NCI-H1092 treated with DMSO at 0.1 percent for 48 hours (cell line): ENCODE measurements at regions not wholly inside any gene's neighbourhood (a gene's known extent, or its start where the extent isn't known, plus 50 kb on each side); places are given as distances from the start of the nearest gene placed in this dataset.
"Not testable (repeated sequence)": the region's sequence is repeated elsewhere in the genome, so short reads cannot be mapped to it uniquely, and the experiment has no call there.

Experiments
- DNase-seq: peaks from one replicate; lab custom pipeline; 2025; lab: John Stamatoyannopoulos, UW

DNA sequence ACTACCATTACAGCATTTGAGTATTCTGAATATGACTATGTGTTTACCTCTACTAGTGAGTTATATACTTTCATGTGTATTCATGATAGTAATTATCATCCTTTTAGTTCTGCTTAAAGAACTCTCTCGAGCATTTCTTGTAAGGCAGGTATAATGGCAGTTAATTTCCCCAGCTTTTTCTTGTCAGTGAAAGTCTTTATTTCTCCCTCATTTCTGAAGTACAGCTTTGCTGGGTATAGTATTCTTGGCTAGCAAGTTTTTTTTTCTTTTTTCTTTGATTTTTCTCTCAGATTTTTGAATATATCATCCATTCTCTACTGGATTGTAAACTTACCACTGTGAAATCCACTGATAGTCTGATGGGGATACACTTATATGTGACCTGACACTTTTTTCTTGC is 165.9 kb upstream of the ARHGAP5 start:
- no peak for DNase-seq

DNA sequence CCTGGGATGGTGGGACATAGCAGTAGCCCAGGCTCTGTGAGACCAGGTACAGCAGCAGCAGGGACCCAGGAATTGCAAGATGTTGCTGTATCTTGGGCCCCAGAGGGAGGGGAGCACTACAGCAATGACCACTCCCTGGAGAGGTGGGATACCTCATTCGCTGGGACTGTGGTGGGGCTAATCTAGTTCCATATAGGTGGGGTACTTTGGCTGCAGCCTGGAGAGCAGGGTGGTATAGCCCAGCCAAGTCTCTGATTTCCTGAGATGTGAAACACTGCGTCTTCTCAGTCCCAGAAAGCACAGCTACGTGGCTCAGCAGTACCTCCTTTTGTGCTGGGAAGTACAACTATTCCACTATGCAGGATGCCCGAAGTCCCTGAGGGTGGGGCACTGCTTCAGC is 163.7 kb upstream of the ARHGAP5 start:
- no peak for DNase-seq

DNA sequence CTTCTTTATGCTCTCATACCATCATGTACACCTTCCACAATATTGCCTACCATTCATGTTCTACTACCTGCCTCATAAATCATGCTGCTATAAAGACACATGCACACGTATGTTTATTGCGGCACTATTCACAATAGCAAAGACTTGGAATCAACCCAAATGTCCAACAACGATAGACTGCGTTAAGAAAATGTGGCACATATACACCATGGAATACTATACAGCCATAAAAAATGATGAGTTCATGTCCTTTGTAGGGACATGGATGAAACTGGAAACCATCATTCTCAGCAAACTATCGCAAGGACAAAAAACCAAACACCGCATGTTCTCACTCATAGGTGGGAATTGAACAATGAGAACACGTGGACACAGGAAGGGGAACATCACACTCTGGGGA is 158.8 kb upstream of the ARHGAP5 start:
- DNase-seq, result not testable (repeated sequence)

DNA sequence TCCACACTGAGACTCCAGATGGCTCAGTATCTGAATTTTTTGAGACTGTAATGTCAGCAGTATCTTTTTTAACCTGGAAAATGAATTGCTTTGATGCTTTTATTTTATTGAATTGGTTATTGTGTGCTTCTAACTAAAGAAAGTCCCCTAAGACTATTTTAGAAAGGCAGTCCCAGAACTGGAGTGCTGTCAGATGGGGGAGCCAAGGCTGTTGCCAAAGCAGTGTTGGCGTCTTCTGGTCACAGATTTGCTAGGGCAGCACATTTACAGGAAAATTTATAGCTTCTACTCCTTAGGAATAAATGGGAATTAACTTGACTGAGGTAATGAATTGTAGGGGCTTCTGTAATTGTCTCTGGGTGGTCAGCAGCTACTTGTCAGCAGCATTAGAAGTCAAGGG is 157.1 kb upstream of the ARHGAP5 start:
- no peak for DNase-seq

DNA sequence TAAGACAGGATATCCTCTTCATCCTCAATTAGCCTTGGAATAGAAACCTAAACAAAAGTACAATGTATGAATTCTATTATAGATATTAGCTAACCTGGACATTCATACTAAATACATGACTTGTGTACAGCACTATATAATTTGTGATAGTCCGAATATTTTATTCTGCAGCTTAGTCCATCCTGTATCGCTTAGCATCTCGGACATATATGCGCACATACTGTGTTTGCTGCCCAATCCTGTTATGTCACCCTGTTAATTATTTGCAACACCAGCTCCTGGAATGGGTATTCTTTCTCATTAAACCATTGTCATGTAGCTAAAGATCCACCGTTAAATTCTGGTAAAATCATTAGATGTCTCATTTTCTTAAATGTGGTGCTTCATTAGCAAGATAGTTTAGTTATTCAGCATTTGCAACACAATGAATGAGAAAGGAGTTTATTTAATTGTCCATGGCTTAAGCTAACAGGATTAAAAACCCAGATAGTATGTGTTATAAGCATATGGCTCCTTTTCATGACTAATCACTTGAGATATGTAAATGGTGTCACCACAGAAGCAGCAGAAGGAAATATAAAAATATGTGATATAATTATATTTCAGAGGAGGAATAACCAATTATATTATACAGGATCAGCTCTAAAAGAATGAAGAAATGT is 156.0 kb upstream of the ARHGAP5 start:
- DNase-seq, result no peak

DNA sequence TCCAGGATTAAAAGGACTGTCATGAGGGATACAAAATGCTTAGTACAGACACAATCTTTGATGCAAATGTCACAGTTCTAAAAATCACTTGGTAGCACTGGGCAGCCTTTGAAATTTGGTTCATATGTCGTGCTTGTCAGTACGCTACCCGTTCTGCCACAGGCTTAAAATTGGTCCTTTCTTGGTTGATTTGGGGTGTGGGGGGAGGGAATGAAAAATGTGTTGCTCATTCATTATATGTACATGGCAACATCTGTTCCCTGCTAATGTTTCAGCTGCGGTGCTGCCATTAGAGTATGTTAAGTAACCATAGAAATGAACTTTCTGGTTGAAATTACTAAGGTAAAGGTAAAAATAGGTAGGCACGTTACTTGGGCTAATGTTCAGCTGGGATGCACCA is 155.4 kb upstream of the ARHGAP5 start:
- DNase-seq, result no peak

DNA sequence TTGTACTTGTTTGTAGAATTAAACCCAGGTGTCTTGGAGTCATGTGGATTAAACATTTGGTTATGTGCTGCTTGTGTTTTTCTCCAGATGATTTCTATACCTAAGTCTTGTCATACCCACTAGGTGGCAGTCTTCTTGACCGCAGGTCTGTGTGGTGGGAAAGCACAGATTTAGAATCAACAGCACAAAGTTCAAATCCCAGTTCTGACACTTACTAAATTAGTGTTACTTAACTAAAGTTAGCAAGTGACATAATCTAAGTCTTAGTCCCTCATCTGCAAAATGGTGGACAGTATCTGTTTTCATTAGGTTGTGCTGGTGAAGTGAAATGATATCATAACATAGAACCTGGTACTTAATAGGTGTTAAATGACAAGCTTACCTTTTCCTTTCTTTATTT is 151.0 kb upstream of the ARHGAP5 start:
- peak; percentile 59 for DNase-seq

DNA sequence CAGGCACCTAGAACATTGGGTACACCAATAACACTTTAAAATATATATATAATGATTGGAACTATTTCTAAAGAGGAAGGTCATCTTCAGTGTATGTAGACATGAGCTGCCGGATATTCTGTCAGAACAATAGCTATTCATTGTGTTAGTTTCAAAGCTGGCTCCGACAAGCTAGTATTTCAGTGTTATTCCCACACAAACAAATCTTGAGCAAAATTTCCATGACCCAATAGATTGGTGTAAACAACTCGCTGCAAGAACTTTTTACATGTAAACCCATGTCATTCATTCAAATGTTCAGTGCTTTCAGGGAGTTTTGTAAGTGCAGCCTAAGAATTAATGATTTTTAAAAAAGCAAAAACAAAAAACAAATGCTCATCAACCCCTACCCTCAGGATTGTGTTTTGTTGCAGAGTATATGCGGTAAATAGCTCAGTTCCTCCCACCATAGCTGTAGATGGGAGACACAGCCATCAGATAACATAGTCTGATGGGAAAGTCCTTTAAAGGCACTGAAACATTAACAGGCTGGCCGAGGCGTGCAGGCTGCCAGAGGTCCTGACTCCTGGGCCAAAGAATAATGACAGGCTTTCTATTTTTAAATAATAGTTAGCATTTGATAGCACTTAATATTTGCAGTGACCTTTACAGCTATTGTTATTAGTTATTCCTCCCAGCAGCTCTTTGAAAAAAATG is 150.3 kb upstream of the ARHGAP5 start:
- DNase-seq, result no peak

DNA sequence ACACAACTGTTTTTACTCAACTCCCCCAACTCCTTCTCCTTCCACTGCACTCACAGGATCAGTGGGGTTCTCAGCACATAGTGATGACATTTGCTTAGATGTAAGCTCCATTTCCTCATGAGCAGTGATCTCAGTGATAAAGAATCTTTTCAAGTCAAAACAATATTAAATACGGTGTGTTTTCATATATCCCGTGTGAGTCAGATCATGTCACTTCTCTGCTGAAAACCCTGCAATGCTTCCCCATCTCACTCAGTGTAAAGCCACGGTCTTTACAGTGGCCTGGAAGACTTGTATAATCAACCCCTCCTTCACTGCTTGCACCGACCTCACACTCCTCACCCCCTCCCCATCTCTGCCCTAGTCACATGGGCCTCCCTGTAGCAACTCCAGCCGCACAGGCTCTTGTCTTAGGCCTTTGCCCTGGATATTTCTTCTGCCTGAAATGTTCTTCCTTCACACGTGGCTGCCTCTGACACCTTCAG is 149.7 kb upstream of the ARHGAP5 start:
- no peak for DNase-seq

DNA sequence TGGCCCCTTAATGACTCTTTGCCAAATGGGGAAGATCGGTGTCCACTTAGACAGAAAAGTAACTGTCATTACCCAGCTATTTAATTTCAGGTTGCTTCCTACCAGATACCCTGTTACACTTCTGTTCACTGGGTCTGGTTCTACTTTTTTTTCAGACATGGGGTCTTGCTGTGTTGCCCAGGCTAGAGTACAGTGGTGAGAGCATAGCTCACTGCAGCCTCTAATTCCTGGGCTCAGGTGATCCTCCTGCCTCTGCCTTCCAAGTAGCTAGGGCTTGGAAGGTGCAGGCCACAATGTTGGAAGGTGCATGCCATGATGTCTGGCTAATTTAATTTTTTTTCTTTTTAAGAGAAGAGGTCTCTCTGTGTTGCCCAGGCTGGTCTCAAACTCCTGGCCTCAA is 147.0 kb upstream of the ARHGAP5 start:
- no peak for DNase-seq

DNA sequence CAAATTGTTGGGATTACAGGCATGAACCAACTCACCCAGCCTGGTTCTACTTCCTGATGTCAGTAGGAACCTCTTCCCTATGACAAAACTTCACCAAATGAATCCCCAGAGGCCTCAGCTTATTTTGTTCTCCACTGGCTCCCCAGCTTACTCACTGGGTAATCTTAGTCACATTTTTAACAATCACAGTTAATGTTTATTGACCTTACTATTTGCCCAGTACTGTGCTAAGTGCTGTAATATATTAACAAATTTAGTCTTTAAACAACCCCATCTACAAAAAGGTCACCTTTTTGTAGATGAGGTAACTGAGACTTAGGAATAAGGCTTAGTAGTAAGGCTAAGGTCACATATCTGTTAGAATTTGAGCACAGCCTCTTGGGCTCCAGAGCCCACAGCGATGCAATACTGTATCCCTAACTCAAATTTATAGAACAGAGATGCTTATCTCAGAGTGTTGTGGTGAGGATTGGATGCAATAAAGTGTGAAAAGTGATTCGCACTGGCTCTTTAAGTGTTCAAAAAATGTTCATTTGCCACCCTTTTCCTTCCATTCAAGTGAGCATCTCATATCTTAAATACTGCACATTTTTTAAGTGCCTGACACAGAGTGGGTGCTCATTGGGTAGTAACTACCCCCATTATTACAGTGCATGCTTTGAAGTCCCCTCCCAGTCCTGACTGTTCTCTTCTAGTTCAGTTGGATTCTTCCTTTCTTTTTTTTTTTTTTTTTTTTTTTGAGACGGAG is 146.4 kb upstream of the ARHGAP5 start:
- DNase-seq, result no peak

DNA sequence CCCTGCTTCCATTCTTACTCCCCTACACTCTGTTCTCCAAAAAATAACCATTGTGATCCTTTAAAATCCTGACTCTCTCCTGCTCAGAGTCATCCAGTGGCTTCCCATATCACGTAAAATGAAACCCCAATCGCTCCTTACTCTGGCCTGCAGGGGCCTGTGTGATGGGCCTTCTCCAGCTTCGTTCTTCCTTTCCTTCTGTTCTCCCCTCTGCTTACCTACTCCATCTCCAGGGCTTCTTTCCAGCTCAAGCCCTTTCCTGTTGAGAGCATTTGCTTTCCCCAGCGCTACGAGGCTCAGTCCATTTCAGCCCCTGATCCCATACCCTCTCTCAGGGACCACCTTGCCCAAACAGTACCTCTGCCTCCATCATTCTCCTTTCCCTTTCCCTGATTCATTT is 144.4 kb upstream of the ARHGAP5 start:
- no peak for DNase-seq

DNA sequence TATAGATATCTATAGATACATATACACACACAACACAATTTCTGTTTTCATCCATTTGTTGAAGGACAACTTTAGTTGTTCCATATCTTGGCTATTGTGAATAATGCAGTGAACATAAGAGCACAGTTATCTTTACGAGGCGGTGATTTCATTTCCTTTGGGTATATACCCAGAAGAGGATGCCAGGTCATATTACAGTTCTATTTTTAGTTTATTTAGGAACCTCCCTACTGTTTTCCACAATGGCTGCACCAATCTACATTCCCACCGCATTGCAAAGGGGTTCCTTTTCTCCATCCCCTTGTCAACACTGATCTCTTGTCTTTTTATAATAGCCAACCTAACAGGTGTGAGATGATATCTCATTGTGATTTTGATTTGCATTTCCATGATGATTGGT is 143.4 kb upstream of the ARHGAP5 start:
- DNase-seq, result no peak

DNA sequence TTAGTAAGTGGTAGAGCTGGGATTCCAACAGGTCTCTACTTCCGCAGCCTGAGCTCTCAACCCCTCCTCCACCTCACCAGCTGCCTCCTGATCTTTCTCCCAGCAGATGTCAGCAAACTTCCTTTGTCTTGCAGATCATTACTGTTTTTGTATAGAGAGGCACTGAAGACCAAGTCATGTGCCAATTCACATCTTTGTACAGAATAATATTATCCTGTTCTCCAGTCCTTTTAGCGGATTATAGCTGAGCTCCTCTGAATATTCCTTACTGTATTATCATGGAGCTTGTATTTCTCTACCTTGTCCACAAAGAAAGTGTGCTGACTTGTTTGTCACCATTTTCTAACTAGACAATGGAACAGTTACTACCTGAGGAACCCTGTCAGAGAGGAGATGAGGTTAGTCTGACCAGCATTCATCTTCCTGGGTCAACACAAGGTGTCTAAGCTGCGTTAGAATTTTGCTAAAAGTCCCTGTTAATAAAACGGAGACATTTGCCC is 142.3 kb upstream of the ARHGAP5 start:
- peak; percentile 61 for DNase-seq

DNA sequence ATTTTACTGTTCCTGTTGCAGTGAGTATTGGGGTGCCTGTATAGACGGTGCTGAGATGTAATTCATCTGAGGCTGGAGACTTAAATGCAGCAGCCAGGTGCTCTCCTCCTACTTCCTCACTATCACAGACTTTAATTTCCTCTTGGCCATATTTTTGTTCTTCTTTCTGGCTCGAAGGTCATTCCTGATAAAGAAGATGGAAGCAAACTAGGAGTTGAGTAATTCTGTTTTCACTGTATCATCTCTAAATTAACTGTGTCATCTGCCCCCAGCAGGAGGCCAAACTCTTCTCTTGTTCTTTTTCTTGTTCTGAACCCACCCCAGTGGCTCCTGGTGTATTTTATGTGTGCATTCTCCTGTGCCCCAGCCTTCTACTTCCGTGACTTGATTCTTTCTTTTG is 141.7 kb upstream of the ARHGAP5 start:
- no peak for DNase-seq

DNA sequence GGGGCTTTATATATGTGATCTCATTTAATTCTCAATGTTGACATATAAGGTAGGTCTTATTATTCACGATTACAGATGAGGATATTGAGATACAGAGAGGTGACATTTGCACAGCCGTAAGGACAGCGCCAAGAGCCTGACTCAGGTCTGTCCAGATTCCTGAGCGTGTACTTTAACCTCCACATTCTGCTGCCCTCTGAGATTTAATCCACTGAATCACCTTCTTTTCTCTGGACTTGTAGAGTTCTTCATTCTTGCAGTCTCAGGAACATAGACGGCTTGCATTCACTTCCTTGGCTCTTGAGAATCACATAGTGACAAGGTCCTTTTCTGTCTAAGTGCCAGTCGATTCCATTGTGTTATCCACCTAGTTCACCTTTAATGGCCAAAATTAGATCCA is 141.0 kb upstream of the ARHGAP5 start:
- DNase-seq, result no peak

DNA sequence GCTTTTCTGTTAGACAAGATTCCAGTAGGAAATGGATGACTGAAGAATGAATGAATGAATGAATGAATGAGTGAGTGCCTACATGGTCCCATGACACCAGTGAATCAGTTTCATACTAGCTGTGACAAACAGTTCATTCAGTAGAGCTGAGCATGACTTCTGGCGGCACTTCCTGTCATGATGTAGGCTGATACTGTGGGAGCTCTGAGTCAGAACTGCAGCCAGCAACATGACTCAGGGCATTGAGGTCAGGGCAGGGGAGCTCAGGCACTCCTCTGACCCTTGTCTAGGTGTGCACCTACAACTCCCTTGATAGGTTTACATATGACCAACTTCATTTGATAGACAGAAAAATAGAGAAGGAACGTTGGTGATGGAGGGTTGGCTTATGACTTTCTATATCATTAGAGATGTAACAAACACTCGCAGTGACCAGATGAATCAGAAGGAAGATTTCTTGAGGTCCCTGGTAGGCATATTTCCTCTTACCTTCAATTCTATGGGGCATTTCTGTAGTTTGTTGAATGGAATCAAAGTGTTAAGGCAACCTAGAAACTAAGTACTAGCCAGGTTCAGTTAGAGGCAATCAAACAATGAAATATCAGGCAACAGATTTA is 139.3 kb upstream of the ARHGAP5 start:
- no peak for DNase-seq

DNA sequence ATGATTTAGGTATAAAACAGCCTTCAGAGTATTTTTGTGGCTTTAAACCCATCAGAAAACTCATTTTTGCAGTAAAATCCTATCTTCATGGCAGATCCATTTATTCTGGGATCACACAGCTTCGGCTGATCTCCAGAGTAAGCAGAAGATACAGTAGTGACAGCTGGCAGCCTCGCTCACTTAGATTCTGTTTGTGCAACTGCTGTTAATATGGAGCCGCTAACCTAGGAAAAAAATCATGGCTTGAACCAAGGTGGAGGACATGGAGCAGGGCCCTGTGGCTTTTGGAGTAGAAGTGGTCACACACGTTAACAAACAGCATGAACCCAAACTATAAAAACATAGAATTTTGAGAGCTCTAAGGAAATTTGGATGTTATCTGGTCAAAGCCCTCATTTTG is 137.2 kb upstream of the ARHGAP5 start:
- DNase-seq, result peak; percentile 65

DNA sequence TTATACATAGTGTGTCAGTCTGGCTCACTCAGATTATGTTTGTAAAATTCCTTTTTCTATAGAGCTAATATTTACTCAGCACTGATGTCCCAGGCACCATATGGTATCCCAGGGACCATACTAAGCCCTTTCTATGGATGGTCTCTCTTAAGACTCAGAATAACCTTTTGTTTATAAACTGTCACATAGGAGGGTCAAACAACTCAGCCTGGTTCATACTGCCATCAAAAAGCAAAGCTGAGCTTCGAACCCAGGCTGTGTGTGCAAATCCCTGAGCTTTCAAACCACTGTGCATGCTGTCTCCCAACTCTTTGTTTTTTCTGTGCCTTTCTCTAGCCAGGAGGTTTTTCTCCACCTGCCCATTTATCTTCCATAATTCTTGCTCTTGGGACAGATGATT is 135.6 kb upstream of the ARHGAP5 start:
- DNase-seq, result peak; percentile 25

DNA sequence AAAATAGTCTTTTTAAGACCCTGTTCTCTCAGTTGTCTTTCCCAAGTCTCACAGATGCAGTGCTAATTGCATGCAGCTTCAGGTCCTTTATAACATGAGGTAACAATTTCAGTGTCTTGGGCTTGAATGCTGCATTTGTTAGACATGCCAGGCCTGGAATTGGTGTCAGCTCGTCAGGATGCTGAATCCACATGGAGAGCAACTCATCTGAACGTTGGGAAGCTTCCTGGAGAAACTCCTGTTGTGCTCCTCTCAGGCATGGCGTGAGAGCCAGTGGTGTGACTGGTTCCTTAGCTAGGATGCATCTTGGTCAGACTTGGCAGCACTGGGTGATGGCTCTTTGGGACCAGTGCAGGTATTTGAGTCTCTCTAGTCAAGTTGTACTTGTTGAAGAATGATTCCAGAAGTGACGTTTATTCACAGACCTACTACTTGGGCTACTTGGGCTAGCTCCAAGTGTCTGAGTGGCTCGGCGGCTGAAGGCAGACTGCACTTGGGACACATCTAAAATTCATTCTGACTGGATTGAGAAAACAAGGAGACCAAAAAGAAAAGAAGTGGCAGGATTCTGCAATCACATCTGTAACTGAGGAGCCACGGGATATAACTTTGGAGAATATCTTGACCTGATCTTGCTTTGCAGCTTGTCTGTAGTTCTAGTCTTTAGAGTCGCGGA is 134.8 kb upstream of the ARHGAP5 start:
- no peak for DNase-seq

DNA sequence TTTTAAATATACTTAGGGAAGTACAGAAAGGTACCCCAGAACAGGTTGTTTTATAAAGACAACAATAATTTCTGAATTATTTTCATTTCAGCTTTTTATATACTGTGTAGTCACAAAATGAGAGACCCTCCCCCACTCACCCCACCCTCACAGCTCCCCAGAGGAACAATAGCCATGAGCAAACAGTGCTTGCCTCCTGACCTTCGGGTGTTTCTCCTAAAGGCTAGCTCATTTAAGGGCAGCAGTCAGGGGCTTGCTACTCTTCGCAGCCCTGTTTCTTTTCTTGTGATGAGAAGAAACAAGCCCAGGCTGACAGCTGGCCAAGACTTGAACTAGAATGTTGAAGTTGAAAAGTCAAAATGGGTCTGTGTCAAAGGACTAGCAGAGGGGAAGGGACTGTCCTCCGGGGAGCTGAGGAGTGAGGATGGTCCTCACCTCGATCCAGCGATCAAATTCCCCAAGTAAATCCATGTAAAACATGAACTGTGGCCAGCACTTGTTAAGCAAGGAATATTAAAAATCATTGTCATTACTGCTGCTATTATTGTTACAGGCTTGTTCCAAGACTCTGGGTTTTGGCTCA is 133.8 kb upstream of the ARHGAP5 start:
- no peak for DNase-seq

DNA sequence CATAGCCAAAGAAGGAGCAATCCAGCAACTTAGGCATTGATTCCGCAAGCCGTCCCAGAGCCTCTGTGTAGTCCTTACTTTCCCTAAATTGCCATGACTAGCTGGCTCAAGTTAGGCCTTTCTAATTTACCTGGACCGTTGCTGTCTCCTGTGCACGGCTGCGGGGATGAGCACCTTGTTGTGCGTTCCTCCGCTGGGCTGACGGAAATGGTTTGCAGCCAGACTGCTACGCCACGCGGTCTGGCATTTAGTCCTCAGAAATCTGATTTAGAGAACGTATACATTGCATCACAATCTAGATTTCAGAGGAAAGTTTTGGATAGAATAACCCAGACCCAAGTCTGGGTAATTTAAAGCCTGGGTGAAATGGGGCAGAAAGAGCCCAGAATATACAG is 133.2 kb upstream of the ARHGAP5 start:
- DNase-seq, result no peak
